ENCODE measurements at regions not wholly inside any gene's neighbourhood (a gene's known extent, or its start where the extent isn't known, plus 50 kb on each side); places are given as distances from the start of the nearest gene placed in this dataset.
A peak's percentile ranks its signal among the peaks of the same experiment; 100 is the strongest.

DNA sequence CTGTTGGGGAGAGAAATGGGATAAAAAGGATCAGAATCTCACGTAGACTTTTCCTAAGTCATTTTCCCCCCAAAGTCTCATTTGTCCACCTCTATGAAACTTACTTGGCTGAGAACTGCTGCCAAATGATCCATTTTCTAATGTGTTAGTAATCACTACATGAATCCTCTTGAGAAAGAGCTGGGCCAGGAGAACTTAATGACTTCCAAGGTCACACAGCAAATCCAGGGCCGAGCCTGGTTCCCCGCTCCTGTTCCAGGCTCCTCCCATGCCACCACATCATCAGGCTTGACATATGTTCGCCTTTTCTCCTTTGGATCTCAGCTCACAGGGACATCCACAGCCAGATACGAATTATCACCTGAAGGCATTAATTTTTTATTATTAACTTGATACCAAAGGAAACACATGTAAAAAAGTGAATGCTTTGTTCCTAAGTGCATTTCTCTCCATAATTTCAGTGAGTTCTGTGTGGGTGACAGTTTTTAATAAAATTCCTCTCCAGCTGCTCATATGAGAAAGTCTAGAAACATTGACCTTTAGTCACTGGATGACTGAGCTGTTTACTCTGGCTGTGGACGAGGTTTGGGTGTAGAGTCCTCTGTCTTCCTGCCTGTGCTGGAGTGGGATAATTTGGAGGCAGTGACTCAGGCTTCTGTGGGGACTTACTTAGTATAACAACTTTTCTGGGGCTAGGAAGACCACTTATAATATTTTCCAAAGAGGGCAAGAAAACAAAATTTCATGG, 276.3 kb downstream of the PAX1 start:
- H3K27ac Mint-ChIP-seq (ENCODE audit: unreplicated experiment), result peak overlapping the region; percentile 78
- H3K4me3 Mint-ChIP-seq (ENCODE audit: unreplicated experiment), result no peak overlapping the region
- peaks cover 37% of the 10 kb centered on the region for H3K9me3 Mint-ChIP-seq (ENCODE audit: low read depth)
- H3K4me1 Mint-ChIP-seq (ENCODE audit: low read depth), result peaks cover 21% of the 10 kb centered on the region
- no peaks in the 10 kb centered on the region for H3K36me3 Mint-ChIP-seq (ENCODE audit: low read depth)
- TF ChIP-seq, protein P1, sequence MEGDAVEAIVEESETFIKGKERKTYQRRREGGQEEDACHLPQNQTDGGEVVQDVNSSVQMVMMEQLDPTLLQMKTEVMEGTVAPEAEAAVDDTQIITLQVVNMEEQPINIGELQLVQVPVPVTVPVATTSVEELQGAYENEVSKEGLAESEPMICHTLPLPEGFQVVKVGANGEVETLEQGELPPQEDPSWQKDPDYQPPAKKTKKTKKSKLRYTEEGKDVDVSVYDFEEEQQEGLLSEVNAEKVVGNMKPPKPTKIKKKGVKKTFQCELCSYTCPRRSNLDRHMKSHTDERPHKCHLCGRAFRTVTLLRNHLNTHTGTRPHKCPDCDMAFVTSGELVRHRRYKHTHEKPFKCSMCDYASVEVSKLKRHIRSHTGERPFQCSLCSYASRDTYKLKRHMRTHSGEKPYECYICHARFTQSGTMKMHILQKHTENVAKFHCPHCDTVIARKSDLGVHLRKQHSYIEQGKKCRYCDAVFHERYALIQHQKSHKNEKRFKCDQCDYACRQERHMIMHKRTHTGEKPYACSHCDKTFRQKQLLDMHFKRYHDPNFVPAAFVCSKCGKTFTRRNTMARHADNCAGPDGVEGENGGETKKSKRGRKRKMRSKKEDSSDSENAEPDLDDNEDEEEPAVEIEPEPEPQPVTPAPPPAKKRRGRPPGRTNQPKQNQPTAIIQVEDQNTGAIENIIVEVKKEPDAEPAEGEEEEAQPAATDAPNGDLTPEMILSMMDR (IDR thresholded peaks at IDR 0.05), result no peak
- DNase-seq (ENCODE audit: low spot score), result no peak
- no peaks in the 10 kb centered on the region for H3K27me3 Mint-ChIP-seq (ENCODE audit: low read depth)

DNA sequence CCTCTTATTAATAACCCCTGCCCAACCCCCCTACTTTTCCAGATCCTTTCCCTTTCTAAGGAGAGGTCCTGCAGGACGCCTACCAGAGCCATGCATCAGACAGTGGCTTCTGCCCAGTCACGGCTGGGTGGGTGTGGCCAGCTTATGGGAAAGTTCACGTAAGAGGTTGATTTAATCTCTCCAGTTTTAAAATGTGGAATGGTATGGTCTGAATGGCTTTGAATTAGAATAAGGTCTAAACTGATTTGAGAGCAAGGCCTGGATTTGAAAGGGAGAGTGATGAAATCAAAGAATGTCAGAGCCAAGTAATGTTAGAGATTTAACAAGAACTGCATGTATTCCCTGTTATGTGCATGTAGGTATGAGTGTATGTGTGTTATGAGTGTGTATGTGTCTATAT, 275.7 kb downstream of the PAX1 start:
- TF ChIP-seq, protein P1 (IDR thresholded peaks at IDR 0.05), result no peak
- Mint-ChIP-seq H3K27me3 (ENCODE audit: low read depth) (no peaks in the 10 kb centered on the region), H3K4me1 (ENCODE audit: low read depth) (peaks cover 21% of the 10 kb centered on the region), H3K27ac (ENCODE audit: unreplicated experiment) (peak overlapping the region; percentile 78), H3K4me3 (ENCODE audit: unreplicated experiment) (no peak overlapping the region), H3K9me3 (ENCODE audit: low read depth) (peaks cover 35% of the 10 kb centered on the region), H3K36me3 (ENCODE audit: low read depth) (no peaks in the 10 kb centered on the region)
- DNase-seq (ENCODE audit: low spot score), result no peak

DNA sequence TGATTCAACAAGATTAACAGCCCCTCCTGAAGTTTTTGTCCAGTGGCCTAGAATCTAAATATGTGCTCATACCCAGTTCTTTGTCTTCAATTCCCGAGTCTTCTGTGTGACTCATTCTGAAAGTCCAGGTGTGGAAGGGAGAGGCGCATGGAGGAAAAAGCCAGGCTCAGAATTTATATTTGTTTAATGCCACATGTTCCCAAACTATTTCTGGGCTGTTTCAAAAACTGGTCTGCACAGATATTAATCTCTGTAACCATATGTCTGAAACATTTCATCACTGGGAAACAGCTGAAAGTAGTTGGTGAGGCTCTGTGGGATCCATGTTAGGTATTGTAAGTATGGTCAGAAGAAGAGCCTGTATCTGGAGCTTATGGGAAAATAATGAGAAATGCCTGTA, 266.0 kb downstream of the PAX1 start:
- TF ChIP-seq, protein P1 (IDR thresholded peaks at IDR 0.05), result no peak
- Mint-ChIP-seq H3K4me3 (ENCODE audit: unreplicated experiment) (no peak overlapping the region), H3K36me3 (ENCODE audit: low read depth) (no peaks in the 10 kb centered on the region), H3K27ac (ENCODE audit: unreplicated experiment) (no peak overlapping the region), H3K27me3 (ENCODE audit: low read depth) (no peaks in the 10 kb centered on the region), H3K4me1 (ENCODE audit: low read depth) (no peaks in the 10 kb centered on the region), H3K9me3 (ENCODE audit: low read depth) (peaks cover 24% of the 10 kb centered on the region)
- DNase-seq (ENCODE audit: low spot score), result no peak

DNA sequence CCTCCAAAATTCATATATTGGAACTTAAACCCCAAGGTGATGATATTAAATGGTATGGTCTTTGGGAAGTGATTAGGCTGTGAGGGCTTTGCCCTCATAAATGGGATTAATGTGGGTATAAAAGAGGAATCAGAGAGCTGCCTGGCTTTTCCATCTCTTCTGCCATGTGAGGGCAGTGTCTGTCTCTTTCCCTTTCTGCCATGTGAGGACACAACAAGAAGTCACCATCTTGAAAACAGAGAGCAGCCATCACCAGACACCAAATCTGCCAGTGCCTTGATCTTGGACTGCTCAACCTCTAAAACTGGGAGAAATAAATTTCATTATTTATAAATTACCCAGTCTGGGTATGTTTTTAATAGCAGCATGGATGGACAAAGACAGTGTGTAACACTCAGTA, 263.0 kb downstream of the PAX1 start:
- Mint-ChIP-seq H3K27me3 (ENCODE audit: low read depth) (no peaks in the 10 kb centered on the region), H3K36me3 (ENCODE audit: low read depth) (no peaks in the 10 kb centered on the region), H3K4me3 (ENCODE audit: unreplicated experiment) (no peak overlapping the region), H3K4me1 (ENCODE audit: low read depth) (no peaks in the 10 kb centered on the region), H3K9me3 (ENCODE audit: low read depth) (peaks cover 8% of the 10 kb centered on the region), H3K27ac (ENCODE audit: unreplicated experiment) (no peak overlapping the region)
- DNase-seq (ENCODE audit: low spot score), result no peak
- TF ChIP-seq, protein P1 (IDR thresholded peaks at IDR 0.05), result no peak

DNA sequence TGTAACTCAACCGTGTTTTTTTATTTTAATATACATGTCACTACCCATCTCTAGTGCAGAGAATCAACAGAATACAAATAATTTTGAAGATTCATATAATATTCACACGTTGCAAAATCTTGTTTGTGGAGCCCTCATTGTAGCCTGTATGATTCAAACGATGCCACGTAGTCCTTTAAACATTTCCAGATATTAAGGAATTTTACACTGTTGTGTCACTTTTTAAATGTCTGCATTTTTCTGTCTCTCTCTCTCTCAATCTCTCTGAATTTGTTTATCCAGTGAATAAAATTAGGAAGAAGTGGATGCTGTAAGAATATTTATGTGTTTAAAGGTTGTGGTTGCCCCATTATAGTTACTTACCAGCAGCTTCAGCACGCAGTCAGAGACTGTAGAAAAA, 262.0 kb downstream of the PAX1 start:
- peaks cover 12% of the 10 kb centered on the region for H3K9me3 Mint-ChIP-seq (ENCODE audit: low read depth)

More for the DNA sequence above, 262.0 kb downstream of the PAX1 start:
- no peak for DNase-seq (ENCODE audit: low spot score)
- no peaks in the 10 kb centered on the region for H3K36me3 Mint-ChIP-seq (ENCODE audit: low read depth)
- no peak overlapping the region for H3K4me3 Mint-ChIP-seq (ENCODE audit: unreplicated experiment)
- no peaks in the 10 kb centered on the region for H3K27me3 Mint-ChIP-seq (ENCODE audit: low read depth)
- TF ChIP-seq, protein P1 (IDR thresholded peaks at IDR 0.05), result no peak
- no peaks in the 10 kb centered on the region for H3K4me1 Mint-ChIP-seq (ENCODE audit: low read depth)
- H3K27ac Mint-ChIP-seq (ENCODE audit: unreplicated experiment), result no peak overlapping the region
